Sciatic nerve (tissue), 2 donors: ENCODE measurements at regions not wholly inside any gene's neighbourhood (a gene's known extent, or its start where the extent isn't known, plus 50 kb on each side); places are given as distances from the start of the nearest gene placed in this dataset.
A peak's percentile ranks its signal among the peaks of the same experiment; 100 is the strongest.

Experiments
- ATAC-seq: fragments of 200-7000 bp; cut with Tn5 transposase; one replicate; pipeline ENCODE4 v1.9.1; 2020; ENCODE audit warnings: mild to moderate bottlenecking, moderate library complexity
- DNase-seq: peaks from one replicate; pipeline ENCODE4 v3.0.0-alpha.2; 2020; ENCODE audit warnings: low spot score
- intact Hi-C: fragments of 100-400 bp; cut with DNase I; formaldehyde crosslinking; loops from one replicate; pipeline ENCODE4 v1.14.2; 2022
- donor health status: DM: no; HTN: no; CAD: no.
- donor health status: DM: no; HTN: no; CAD: no.

DNA sequence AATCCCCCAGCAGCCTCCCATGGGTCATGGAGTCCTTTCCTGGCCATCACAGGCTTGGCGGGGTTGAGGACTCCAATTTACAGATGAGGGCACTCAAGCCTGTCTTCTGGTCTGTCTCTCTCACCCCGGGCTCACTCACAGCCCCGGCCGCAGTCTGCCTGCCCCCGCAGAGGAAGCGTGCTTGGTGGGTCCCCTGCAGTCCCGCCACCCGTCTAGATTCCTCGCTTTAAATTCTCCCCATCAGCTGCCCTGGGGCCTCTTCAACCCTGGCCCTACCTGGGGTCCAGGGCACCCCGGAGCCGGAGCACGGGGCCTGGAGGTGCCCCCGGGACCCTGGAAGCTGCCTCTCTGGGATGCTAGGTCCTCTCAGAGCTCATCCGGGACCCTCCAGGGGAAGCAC lies 92.9 kb downstream of the ENGASE start:
- intact Hi-C loops: no loop called here

GRCh38 chr17:79165756-79166473 lies 91.3 kb downstream of the ENGASE start:
- ATAC-seq (no peak), DNase-seq (no peak)
- intact Hi-C loops: no loop called here

More for the DNA sequence above, 92.9 kb downstream of the ENGASE start:
- ATAC-seq: no peak
- no peak for DNase-seq

DNA sequence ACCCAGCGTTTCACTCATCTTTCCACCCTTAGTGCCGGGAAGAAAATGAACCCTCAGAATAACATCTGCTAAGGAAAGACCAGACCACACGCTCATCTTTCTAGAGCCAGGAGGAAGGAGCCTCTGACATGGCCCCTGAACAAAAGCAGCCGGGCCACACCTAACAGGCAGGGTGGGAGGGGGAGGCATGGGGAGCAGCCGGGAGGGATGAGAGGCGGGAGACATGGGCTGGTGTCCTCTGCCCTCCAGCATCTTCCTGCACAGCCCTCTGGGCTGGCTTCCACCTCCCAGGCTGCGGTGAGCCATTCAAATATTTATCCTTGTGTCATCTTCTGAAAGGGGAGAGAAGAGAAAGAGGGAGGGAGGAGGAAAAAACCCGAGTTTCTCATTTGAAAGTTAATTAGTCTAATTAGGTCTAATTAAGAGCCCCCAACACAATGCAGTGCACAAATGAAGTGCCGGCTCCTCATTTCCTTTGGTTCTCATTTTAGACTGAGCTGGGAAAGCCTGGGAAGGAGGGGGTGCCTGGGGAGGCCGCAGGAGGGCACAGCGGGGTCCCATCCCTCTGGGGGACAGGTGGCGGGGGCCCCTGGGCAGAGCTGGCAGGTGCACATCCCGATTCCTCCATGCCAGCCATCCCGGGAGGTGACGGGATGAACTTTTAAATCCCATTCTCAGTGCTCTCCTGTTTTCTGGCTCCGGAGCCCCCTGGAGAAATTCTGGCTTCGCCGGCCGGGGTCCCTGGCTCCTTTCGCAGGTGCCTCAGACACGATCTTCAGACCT lies 90.5 kb downstream of the ENGASE start:
- ATAC-seq (no peak), DNase-seq (no peak)
- intact Hi-C loops: no loop called here

DNA sequence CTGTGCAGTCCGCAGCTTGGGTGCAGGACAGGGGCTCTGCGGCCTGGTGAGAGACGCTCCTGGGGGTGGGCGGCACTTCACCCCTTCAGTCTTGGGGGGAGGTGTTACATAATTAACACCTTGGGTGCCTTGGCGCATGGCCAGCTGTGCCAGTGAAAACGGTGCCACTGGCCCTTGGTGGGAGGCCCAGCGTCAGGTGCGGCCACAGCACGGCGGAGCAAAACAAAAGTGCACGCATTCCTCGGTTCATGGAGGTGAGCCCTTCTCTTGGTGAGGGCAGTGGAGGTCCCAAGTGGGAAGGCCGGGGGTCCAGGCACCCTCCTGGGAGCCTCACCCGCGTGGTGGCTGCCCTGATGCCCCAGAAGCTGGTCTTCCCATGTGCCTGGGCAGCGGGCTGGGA lies 89.8 kb downstream of the ENGASE start:
- ATAC-seq: no peak
- peak; percentile 65 for DNase-seq
- intact Hi-C loops: no loop called here

DNA sequence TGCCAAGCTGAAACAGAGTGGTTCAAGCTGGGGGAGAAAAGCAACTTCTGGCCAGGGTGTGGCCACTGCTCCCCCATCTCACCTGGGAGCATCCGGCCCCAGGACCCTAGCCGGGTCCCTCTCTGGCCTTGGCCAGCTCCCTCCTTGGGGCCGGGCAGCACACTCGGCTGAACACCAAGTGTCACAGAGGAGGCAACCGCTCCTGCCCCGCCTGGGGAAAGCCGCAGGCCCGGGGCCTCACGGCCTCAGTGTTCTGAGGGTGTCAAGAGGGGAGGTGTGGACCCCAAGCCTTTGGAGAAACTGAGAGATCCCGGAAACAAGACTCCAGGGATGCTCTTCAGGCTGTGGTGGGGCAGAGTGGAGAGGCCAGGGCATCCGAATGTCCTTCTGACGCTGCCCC lies 88.4 kb downstream of the ENGASE start:
- intact Hi-C loops: no loop called here
- ATAC-seq: no peak

DNA sequence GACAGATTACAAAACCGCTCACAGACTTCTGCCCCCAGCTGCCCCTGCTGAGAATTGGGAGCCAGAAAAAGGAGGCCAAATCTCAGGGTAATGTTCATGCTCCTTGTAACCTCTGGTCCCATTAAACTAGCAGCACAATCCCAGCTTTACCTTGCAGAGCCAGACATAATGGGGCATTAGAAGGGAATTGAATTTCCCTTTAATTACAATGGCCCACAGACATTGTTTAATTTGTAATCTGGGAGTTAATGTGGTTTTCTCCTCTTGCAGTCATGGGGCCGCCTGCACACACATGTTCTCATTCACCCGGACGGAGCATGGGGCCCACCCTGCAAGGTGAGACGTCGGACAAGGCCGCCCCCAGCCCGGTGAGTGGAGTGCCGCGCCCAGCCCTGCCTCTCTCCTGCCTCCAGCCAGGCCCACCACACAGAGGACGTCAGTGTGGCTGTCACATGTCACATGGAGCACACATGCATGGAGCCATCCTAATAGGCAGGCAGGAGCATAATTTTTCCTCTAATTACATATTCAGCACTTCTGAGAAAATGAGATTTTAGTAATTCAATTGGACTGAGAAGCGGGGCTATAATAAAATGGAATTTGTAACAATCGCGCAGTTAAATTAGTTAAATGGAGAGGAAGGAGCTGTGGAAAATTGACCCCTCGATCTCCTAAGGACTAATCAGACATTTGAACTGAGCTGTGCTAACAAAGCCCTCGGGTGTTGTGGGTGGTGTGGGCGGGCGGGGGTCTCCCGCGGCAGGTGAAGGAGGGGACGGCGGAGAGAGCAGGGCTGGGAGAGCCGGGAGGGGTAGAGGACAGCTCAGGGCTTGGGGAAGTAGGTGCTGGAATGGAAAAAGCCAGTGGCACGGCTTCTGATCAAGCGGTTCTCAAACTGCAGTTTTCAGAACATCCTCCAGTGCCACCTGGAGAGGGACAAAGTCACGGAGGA lies 87.7 kb downstream of the ENGASE start:
- ATAC-seq (no peak), DNase-seq (no peak)
- intact Hi-C loops: no loop called here

More for the DNA sequence above, 88.4 kb downstream of the ENGASE start:
- no peak for DNase-seq

DNA sequence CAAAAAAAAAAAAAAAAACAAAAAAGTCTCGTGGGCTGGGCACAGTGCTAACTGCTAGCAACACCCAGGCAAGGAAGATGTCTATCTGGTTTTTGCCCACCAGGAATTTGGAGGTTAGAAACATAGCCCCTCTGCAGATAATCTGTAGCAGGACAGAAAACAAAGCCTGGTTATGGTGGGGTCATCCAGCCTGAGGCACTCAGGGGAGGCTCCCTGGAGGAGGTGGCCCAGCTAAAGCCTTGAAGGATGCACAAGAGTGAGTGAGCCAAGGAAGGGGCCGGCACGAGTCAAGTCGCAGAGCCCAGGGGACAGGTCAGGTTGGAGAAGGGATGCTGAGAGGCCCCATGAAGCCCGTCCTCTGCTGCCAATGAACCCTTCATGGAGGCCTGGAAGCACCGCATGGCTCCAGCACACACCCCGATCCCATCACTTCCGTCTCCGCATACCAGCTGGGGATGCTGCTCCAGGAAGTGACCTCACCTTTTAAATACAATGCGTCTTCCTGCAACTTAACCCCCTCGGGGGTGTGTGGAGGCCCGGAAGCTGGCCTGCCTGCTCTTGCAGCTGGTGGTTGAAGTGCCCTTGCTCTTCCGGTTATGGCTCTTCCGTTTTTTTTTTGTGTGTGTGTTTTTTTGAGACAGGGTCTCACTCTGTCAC lies 86.5 kb downstream of the ENGASE start:
- no peak for DNase-seq
- intact Hi-C loops: no loop called here
- ATAC-seq: no peak

DNA sequence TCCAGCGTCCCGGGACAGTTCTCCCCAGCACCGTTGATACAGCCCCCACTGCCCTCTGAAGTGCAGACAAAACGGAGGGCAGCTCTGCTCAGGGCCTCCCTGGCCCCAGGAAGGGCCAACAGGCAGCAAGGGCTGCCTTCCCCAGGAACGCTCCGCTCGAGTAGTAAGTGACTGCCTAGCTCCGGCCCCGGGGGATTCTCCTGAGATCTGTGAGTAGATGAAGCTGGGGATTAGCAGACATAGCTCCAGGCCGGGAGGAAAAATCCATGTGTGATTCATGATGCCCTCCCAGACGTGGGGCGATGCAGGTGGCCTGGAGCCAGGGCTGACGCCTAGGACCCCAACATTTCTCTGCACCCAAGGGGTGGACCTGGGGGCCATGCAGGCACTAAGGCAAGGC lies 85.3 kb downstream of the ENGASE start:
- ATAC-seq (no peak), DNase-seq (no peak)
- intact Hi-C loops: no loop called here

DNA sequence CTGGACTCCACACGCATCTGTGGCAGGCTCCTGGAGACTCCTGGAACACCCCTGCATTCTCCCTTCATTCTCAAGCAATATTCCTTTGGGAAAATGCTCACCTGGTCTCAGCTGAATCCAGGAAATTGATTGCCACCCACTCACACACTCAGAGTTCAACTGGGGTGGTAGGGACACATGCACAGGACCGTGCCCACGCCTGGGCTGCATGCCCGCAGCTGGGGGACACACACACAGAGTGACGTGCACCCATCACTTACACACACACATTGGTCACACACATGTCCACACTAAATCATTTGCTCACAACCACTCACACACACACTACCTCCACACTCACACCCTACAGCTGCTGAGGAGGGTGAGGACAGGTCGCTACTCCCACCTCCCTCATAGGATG lies 84.8 kb downstream of the ENGASE start:
- DNase-seq (no peak), ATAC-seq (no peak)
- intact Hi-C loops: no loop called here

GRCh38 chr17:79156463-79157095 lies 82.0 kb downstream of the ENGASE start:
- ATAC-seq: no peak

DNA sequence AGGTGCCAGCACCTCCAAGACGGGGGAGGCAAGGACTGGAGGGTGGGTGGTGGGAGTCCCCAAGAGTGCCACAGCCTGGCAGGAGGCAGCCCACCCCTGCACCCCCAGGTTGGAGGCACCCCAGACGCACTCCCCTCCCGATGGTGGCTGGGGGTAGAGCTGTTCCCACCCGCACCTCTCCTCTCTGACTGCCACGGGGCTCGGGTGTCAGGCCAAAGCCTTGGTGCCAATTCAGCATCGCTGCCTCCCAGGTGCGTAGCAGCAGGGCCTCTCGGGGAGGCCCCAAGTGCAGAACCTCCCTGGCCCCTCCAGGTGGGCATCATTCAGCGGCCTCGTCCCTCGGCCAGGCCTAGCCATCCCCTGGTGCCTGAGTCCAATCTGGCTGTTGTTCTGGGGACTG lies 81.1 kb downstream of the ENGASE start:
- ATAC-seq (no peak), DNase-seq (no peak)
- intact Hi-C loops: no loop called here

More at GRCh38 chr17:79156463-79157095, 82.0 kb downstream of the ENGASE start:
- intact Hi-C loops: no loop called here
- DNase-seq: no peak

GRCh38 chr17:79154951-79155585 lies 80.4 kb downstream of the ENGASE start:
- intact Hi-C loops: no loop called here
- ATAC-seq (no peak), DNase-seq (no peak)

- no peak for ATAC-seq
- DNase-seq: no peak
- intact Hi-C loops: no loop called here
These were observed 79.8 kb downstream of the ENGASE start for GRCh38 chr17:79154446-79154845.

GRCh38 chr17:79153367-79154130 lies 78.9 kb downstream of the ENGASE start:
- no peak for DNase-seq
- intact Hi-C loops: no loop called here
- ATAC-seq: no peak

DNA sequence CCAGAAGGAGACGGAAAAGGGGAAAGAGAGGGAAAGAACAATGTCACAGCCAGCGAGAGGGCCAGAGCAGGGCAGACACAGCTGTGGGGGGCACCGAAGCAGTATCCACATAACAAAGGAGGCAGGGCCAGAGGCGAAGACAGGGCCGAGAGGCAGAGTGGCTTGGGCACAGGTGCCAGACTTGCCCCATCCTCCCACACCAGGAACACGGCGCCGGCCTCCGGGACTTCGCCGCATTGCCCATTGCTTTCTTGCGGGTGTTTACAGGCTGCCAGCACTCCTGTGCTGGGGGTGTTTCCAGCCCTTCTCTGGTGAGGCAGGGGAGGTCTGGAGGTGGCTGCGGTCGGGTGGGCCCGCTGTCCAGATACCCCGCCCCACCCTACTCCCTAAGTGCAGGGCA lies 78.0 kb downstream of the ENGASE start:
- DNase-seq: no peak
- ATAC-seq: no peak
- intact Hi-C loops: no loop called here

- ATAC-seq: no peak
- no peak for DNase-seq
- intact Hi-C loops: no loop called here
These were observed 77.5 kb downstream of the ENGASE start for GRCh38 chr17:79152110-79152509.

GRCh38 chr17:79150799-79151198 lies 76.2 kb downstream of the ENGASE start:
- no peak for ATAC-seq
- DNase-seq: no peak
- intact Hi-C loops: no loop called here
